ENCODE measurements at regions not wholly inside any gene's neighbourhood (a gene's known extent, or its start where the extent isn't known, plus 50 kb on each side); places are given as distances from the start of the nearest gene placed in this dataset.

- 0 out of 2 replicates have a peak, but pooled peaks cover 2% of the 10 kb centered on the region for H3K23me2 ChIP-seq (ENCODE audit: low read depth, low read length)
- FAIRE-seq (no peak), DNase-seq (ENCODE audit: low read depth in 1 of 2, low spot score in 2 of 2) (no peak)
- no peak overlapping the region for H3K56ac ChIP-seq (replicated peaks; ENCODE audit: insufficient read length, low read depth, low read length)
- no peak overlapping the region for H3K4me2 ChIP-seq (ENCODE audit: insufficient read depth in 1 of 2, low read depth in 2 of 2, low read length in 2 of 2)
- H2BK120ac ChIP-seq (replicated peaks; ENCODE audit: low read depth, low read length), result no peak overlapping the region
- H3K9me3 ChIP-seq (ENCODE audit: insufficient read depth in 2 of 2, low read depth in 1 of 2, low read length in 1 of 2), result no peaks in the 10 kb centered on the region
- H3K79me2 ChIP-seq (ENCODE audit: control insufficient read depth in 1 of 2, insufficient read depth in 2 of 2, low read length in 2 of 2), result no peaks in the 10 kb centered on the region
- H3K36me3 ChIP-seq (ENCODE audit: control insufficient read depth in 2 of 4, insufficient read depth in 4 of 4, low read length in 3 of 4), result no peaks in the 10 kb centered on the region
- H2AK5ac ChIP-seq (ENCODE audit: low read depth, low read length), result no peak overlapping the region
- no peak overlapping the region for H2BK5ac ChIP-seq (ENCODE audit: low read depth, low read length)
- ChIA-PET POLR2A (ENCODE audit: partially characterized antibody) (no interaction called here), CTCF (ENCODE audit: partially characterized antibody) (interaction anchor here (1.6 to 2.1 kb wide), 3 partner anchors 18 to 81 kb away, joined by 5 to 8 read pairs (median 6); no protein-coding TSS in a partner anchor)
- no peak overlapping the region for H3K9ac ChIP-seq (replicated peaks in 1 of 4; ENCODE audit: extremely low read depth in 1 of 4, low read depth in 3 of 4, low read length in 3 of 4)
- no peaks in the 10 kb centered on the region for H3K27me3 ChIP-seq (replicated peaks in 1 of 4; ENCODE audit: control insufficient read depth in 3 of 4, extremely low read depth in 1 of 4, insufficient read depth in 3 of 4, low read length in 3 of 4)
- no peak overlapping the region for H3K23ac ChIP-seq (ENCODE audit: insufficient read length)
- no peak overlapping the region for H3K27ac ChIP-seq (ENCODE audit: low read depth, low read length)
- no peak overlapping the region for H4K8ac ChIP-seq (ENCODE audit: extremely low read depth, insufficient read depth, low read length)
- H2AFZ ChIP-seq (ENCODE audit: low read length), result no peak overlapping the region
- no peak overlapping the region for H3K18ac ChIP-seq (ENCODE audit: extremely low read depth, low read length)
- H3K4me3 ChIP-seq (ENCODE audit: extremely low read depth in 1 of 4, insufficient read depth in 2 of 4, low read depth in 3 of 4, low read length in 4 of 4), result no peak overlapping the region
- H4K91ac ChIP-seq (replicated peaks; ENCODE audit: insufficient read length, low read length), result no peak overlapping the region
- no peak overlapping the region for H2BK15ac ChIP-seq (ENCODE audit: low read length)
- no peaks in the 10 kb centered on the region; a peak in 1 of 7 replicates for H3K4me1 ChIP-seq (replicated peaks in 1 of 4; ENCODE audit: control insufficient read depth in 3 of 4, insufficient read depth in 4 of 4, low read length in 3 of 4)
- H3K79me1 ChIP-seq (ENCODE audit: low read depth, low read length), result no peaks in the 10 kb centered on the region
- H2BK20ac ChIP-seq (ENCODE audit: low read length), result no peak overlapping the region
- no peaks in the 10 kb centered on the region for H4K20me1 ChIP-seq (replicated peaks in 1 of 2; ENCODE audit: control insufficient read depth in 1 of 2, insufficient read depth in 2 of 2, low read length in 2 of 2)
- H3K14ac ChIP-seq (ENCODE audit: insufficient read length), result no peak overlapping the region
- H4K5ac ChIP-seq (ENCODE audit: insufficient read length, low read depth, low read length), result no peak overlapping the region
- no peak overlapping the region for H2BK12ac ChIP-seq (ENCODE audit: low read depth, low read length)
- 99% methylated on average over 4 of the region's 4 CpGs; no CpG with 5 or more reads in 1 of the 2 experiments for WGBS, 2 experiments (ENCODE audit: extremely low coverage in 1 of 2, insufficient coverage in 1 of 2, insufficient read length in 1 of 2, insufficient replicate concordance in 2 of 2, low coverage in 1 of 2, low lambda C conversion rate in 2 of 2, missing lambda C conversion rate in 1 of 2)
- no peak overlapping the region for H3K4ac ChIP-seq (replicated peaks; ENCODE audit: insufficient read length, low read depth, low read length)
- TF ChIP-seq RXRA (IDR thresholded peaks at IDR 0.05; ENCODE audit: insufficient read depth, low read depth, low read length) (no peak), NANOG (IDR thresholded peaks at IDR 0.05; ENCODE audit: insufficient read depth, low read depth, low read length, poor library complexity, severe bottlenecking) (no peak), HDAC2 (IDR thresholded peaks at IDR 0.05; ENCODE audit: borderline replicate concordance in 1 of 2, low read depth in 2 of 2, low read length in 2 of 2) (no peak), YY1 (IDR thresholded peaks at IDR 0.05; ENCODE audit: low read depth, low read length) (no peak), BRCA1 (IDR thresholded peaks at IDR 0.05; ENCODE audit: low read depth, low read length) (no peak), MAX (IDR thresholded peaks at IDR 0.05) (no peak), POLR2AphosphoS5 (IDR thresholded peaks at IDR 0.05; ENCODE audit: low read depth, low read length) (no peak)
Measured at GRCh38 chr14:53214384-53214783, 61.3 kb upstream of the DDHD1 start.

Data from H1 (cell line).